A673 (cell line): ENCODE measurements at regions not wholly inside any gene's neighbourhood (a gene's known extent, or its start where the extent isn't known, plus 50 kb on each side); places are given as distances from the start of the nearest gene placed in this dataset.

ENCODE experiments used
- BruUV-seq: library from RNA; stranded (reverse); fragments of 400-500 nt; replicated peaks from 2 replicates; lab custom pipeline; 2021; lab: Mats Ljungman, UMichigan
- CTCF ChIA-PET: fragments of 300-600 bp; sonication (Branson Sonifier 250); formaldehyde crosslinking; loops from one replicate; lab custom pipeline; 2022; ENCODE audit warnings: antibody characterized with exemption; lab: Charles Lee
- POLR2A ChIA-PET: fragments of 300-600 bp; sonication (Branson Sonifier 250); formaldehyde crosslinking; loops from one replicate; lab custom pipeline; 2022; ENCODE audit warnings: antibody characterized with exemption; ENCODE audit not compliant: low non-redundant PET; lab: Charles Lee
- DNase-seq: peaks from one replicate; pipeline ENCODE4 v3.0.0-alpha.2; 2015; ENCODE audit warnings: low spot score
- H3K27ac ChIP-seq: fragments of 200-600 bp; sonication (generic); 2 replicates; pipeline ENCODE4 v1.5.1; 2016; ENCODE audit warnings: mixed run types, low read depth, mild to moderate bottlenecking, mixed read lengths, antibody characterized with exemption, low read length; ENCODE audit not compliant: poor library complexity, severe bottlenecking
- H3K27me3 ChIP-seq: fragments of 200-600 bp; sonication (generic); replicated peaks from 2 replicates; pipeline ENCODE4 v1.6.1; 2017; ENCODE audit warnings: mixed run types, low read depth, mild to moderate bottlenecking, mixed read lengths, antibody characterized with exemption, low read length; ENCODE audit not compliant: insufficient read depth, poor library complexity
- H3K36me3 ChIP-seq: fragments of 200-600 bp; sonication (generic); 2 replicates; pipeline ENCODE4 v1.6.1; 2016; ENCODE audit warnings: mixed run types, mild to moderate bottlenecking, mixed read lengths, antibody characterized with exemption, low read length; ENCODE audit not compliant: insufficient read depth, poor library complexity, severe bottlenecking
- H3K4me1 ChIP-seq: fragments of 200-600 bp; sonication (generic); 2 replicates; pipeline ENCODE4 v1.6.1; 2017; ENCODE audit warnings: mixed run types, mild to moderate bottlenecking, mixed read lengths, antibody characterized with exemption, low read length; ENCODE audit not compliant: insufficient read depth, poor library complexity, severe bottlenecking
- H3K4me3 ChIP-seq: fragments of 200-600 bp; sonication (generic); 2 replicates; pipeline ENCODE4 v1.5.1; 2016; ENCODE audit warnings: low read depth, mixed run types, mild to moderate bottlenecking, mixed read lengths, low read length; ENCODE audit not compliant: poor library complexity, severe bottlenecking
- H3K9me3 ChIP-seq: fragments of 200-600 bp; sonication (generic); 2 replicates; pipeline ENCODE4 v1.6.1; 2016; ENCODE audit warnings: mixed run types, low read depth, mild to moderate bottlenecking, mixed read lengths, antibody characterized with exemption, low read length; ENCODE audit not compliant: poor library complexity, severe bottlenecking
- CTCF ChIP-seq: fragments of 300-800, 200-600 bp; sonication (generic); conservative IDR thresholded peaks from 2 replicates; pipeline ENCODE4 v1.5.1; 2017; ENCODE audit warnings: low read depth, mild to moderate bottlenecking, antibody characterized with exemption, low read length, moderate library complexity, mixed read lengths
- EZH2 ChIP-seq: fragments of 200-600 bp; sonication (generic); IDR thresholded peaks from 2 replicates; pipeline ENCODE4 v1.6.1; 2017; ENCODE audit warnings: borderline replicate concordance, low read depth, mild to moderate bottlenecking, mixed read lengths, antibody characterized with exemption, low read length; ENCODE audit not compliant: poor library complexity, severe bottlenecking
- intact Hi-C: fragments of 100-400 bp; cut with micrococcal nuclease; formaldehyde crosslinking; loops from one replicate; pipeline ENCODE4 v1.10.0; 2022; ENCODE audit not compliant: unreplicated experiment

- H3K36me3 ChIP-seq, result no peaks in the 10 kb centered on the region
- no peak overlapping the region for H3K27ac ChIP-seq
- ChIA-PET POLR2A (no interaction called here), CTCF (no interaction called here)
- H3K4me3 ChIP-seq, result no peak overlapping the region
- intact Hi-C loops, result no loop called here
- no peaks in the 10 kb centered on the region for H3K27me3 ChIP-seq
- DNase-seq, result no peak
- H3K4me1 ChIP-seq, result no peaks in the 10 kb centered on the region
- TF ChIP-seq CTCF (no peak), EZH2 (no peak)
- no TSS peak for BruUV-seq
- H3K9me3 ChIP-seq, result no peaks in the 10 kb centered on the region
Observed at GRCh38 chr17:70013911-70014310, 61.1 kb upstream of the KCNJ16 start.

GRCh38 chr17:70017112-70017511 lies 57.9 kb upstream of the KCNJ16 start:
- no peaks in the 10 kb centered on the region for H3K36me3 ChIP-seq
- CTCF ChIA-PET, result no interaction called here
- DNase-seq, result no peak
- POLR2A ChIA-PET, result no interaction called here
- H3K27me3 ChIP-seq, result no peaks in the 10 kb centered on the region
- no peak overlapping the region for H3K4me3 ChIP-seq
- TF ChIP-seq EZH2, result no peak
- TF ChIP-seq CTCF, result no peak
- intact Hi-C loops, result no loop called here
- H3K9me3 ChIP-seq, result no peaks in the 10 kb centered on the region
- no peak overlapping the region for H3K27ac ChIP-seq
- H3K4me1 ChIP-seq, result no peaks in the 10 kb centered on the region
- BruUV-seq, result no TSS peak

- Histone ChIP-seq H3K4me3 (no peak overlapping the region), H3K27ac (no peak overlapping the region), H3K36me3 (no peaks in the 10 kb centered on the region), H3K4me1 (no peaks in the 10 kb centered on the region), H3K27me3 (no peaks in the 10 kb centered on the region), H3K9me3 (no peaks in the 10 kb centered on the region)
- TF ChIP-seq CTCF, result no peak
- TF ChIP-seq EZH2, result no peak
- POLR2A ChIA-PET, result no interaction called here
- CTCF ChIA-PET, result no interaction called here
- no peak for DNase-seq
- intact Hi-C loops, result no loop called here
- no TSS peak for BruUV-seq
Observed at GRCh38 chr17:70017941-70018340, 57.1 kb upstream of the KCNJ16 start.
